K562 (cell line): ENCODE measurements at regions not wholly inside any gene's neighbourhood (a gene's known extent, or its start where the extent isn't known, plus 50 kb on each side); places are given as distances from the start of the nearest gene placed in this dataset.

Experiments used
- CHD4 ChIP-seq: fragments of 200-600 bp; sonication (generic); IDR thresholded peaks from 3 replicates; pipeline ENCODE4 v1.6.1; 2012; ENCODE audit warnings: low read depth, mild to moderate bottlenecking, mixed read lengths, low read length, inconsistent platforms; ENCODE audit not compliant: insufficient read depth, insufficient replicate concordance, poor library complexity, severe bottlenecking
- CREB5 ChIP-seq: fragments of 250-450 bp; sonication (Bioruptor Pico); IDR thresholded peaks from 2 replicates; pipeline ENCODE4 v1.5.0; 2020; ENCODE audit warnings: mild to moderate bottlenecking

GRCh38 chr18:29164993-29165599 lies 988.2 kb upstream of the CDH2 start:
- TF ChIP-seq CHD4: no peak
- no peak for TF ChIP-seq CREB5 (CRISPR knock-in tag)
